Neural cell (in vitro differentiated cells): ENCODE measurements at regions not wholly inside any gene's neighbourhood (a gene's known extent, or its start where the extent isn't known, plus 50 kb on each side); places are given as distances from the start of the nearest gene placed in this dataset.

Experiments used
- H2AFZ ChIP-seq: fragments of 200-600, 300-800 bp; sonication (generic), shearing (Covaris generic); 2 replicates; pipeline ENCODE4 v1.6.0; 2014; ENCODE audit warnings: low read depth, mild to moderate bottlenecking, antibody characterized with exemption, low read length, moderate library complexity
- H3F3A ChIP-seq: fragments of 200-600 bp; shearing (Covaris generic); 2 replicates; pipeline ENCODE4 v1.6.1; 2016; ENCODE audit warnings: mild to moderate bottlenecking, moderate library complexity, mixed read lengths, antibody characterized with exemption, low read length; ENCODE audit not compliant: insufficient read depth, poor library complexity, severe bottlenecking
- H3K27ac ChIP-seq: fragments of 200-600, 300-800 bp; sonication (generic), shearing (Covaris generic); 2 replicates; pipeline ENCODE4 v1.5.1; 2014; ENCODE audit warnings: mild to moderate bottlenecking, low read length, moderate library complexity
- H3K27me3 ChIP-seq: fragments of 300-800, 200-600 bp; sonication (generic), shearing (Covaris generic); 2 replicates; pipeline ENCODE4 v1.6.0; 2014; ENCODE audit warnings: mild to moderate bottlenecking, low read depth, low read length, moderate library complexity; ENCODE audit not compliant: insufficient read depth
- H3K36me3 ChIP-seq: fragments of 300-800, 200-600 bp; sonication (generic), shearing (Covaris generic); 2 replicates; pipeline ENCODE4 v1.5.1; 2014; ENCODE audit warnings: mild to moderate bottlenecking, antibody characterized with exemption, low read length, moderate library complexity; ENCODE audit not compliant: insufficient read depth
- H3K4me2 ChIP-seq: fragments of 300-800, 200-600 bp; sonication (generic), shearing (Covaris generic); 2 replicates; pipeline ENCODE4 v1.6.0; 2014; ENCODE audit warnings: mild to moderate bottlenecking, low read length
- H3K4me3 ChIP-seq: fragments of 300-800, 200-600 bp; sonication (generic), shearing (Covaris generic); 2 replicates; pipeline ENCODE4 v1.5.1; 2014; ENCODE audit warnings: mild to moderate bottlenecking, low read length, moderate library complexity
- H3K79me2 ChIP-seq: fragments of 200-600 bp; shearing (Covaris generic); replicated peaks from 2 replicates; pipeline ENCODE4 v1.6.0; 2014; ENCODE audit warnings: mild to moderate bottlenecking, low read length, moderate library complexity; ENCODE audit not compliant: insufficient read depth
- H3K9ac ChIP-seq: fragments of 300-800, 200-600 bp; sonication (generic), shearing (Covaris generic); 2 replicates; pipeline ENCODE4 v1.6.1; 2016; ENCODE audit warnings: mild to moderate bottlenecking, low read length, mixed read lengths
- H3K9me2 ChIP-seq: fragments of 200-600 bp; shearing (Covaris generic); 2 replicates; pipeline ENCODE4 v1.6.1; 2016; ENCODE audit warnings: mild to moderate bottlenecking, low read length, mixed read lengths; ENCODE audit not compliant: insufficient read depth
- H3K9me3 ChIP-seq: fragments of 200-600, 300-800 bp; sonication (generic), shearing (Covaris generic); 2 replicates; pipeline ENCODE4 v1.6.1; 2016; ENCODE audit warnings: mild to moderate bottlenecking, mixed run types, low read length, moderate library complexity, mixed read lengths
- H4K20me1 ChIP-seq: fragments of 200-600 bp; shearing (Covaris generic); 2 replicates; pipeline ENCODE4 v1.6.1; 2016; ENCODE audit warnings: mild to moderate bottlenecking, mixed run types; ENCODE audit not compliant: insufficient read depth
- EP300 ChIP-seq: fragments of 450-650 bp; conservative IDR thresholded peaks from 2 replicates; pipeline ENCODE4 v1.6.1; 2014; ENCODE audit warnings: antibody characterized with exemption, mild to moderate bottlenecking, moderate library complexity; ENCODE audit not compliant: poor library complexity, severe bottlenecking
- EZH2 ChIP-seq: fragments of 200-600, 300-800 bp; shearing (Covaris generic), sonication (generic); IDR thresholded peaks from 2 replicates; pipeline ENCODE4 v1.6.1; 2014; ENCODE audit warnings: antibody characterized with exemption, low read length, borderline replicate concordance, mild to moderate bottlenecking; ENCODE audit not compliant: insufficient read depth, poor library complexity, severe bottlenecking
- MXI1 ChIP-seq: fragments of 450-650 bp; conservative IDR thresholded peaks from 2 replicates; pipeline ENCODE4 v1.6.1; 2014; ENCODE audit warnings: antibody characterized with exemption, mild to moderate bottlenecking; ENCODE audit not compliant: poor library complexity, severe bottlenecking
- POLR2AphosphoS5 ChIP-seq: IDR thresholded peaks from 2 replicates; pipeline ENCODE4 v1.6.1; 2012
- RAD21 ChIP-seq: fragments of 450-650 bp; conservative IDR thresholded peaks from 2 replicates; pipeline ENCODE4 v1.6.1; 2014; ENCODE audit warnings: antibody characterized with exemption, mild to moderate bottlenecking, moderate library complexity
- SMC3 ChIP-seq: fragments of 450-650 bp; conservative IDR thresholded peaks from 2 replicates; pipeline ENCODE4 v1.6.1; 2014; ENCODE audit warnings: antibody characterized with exemption, mild to moderate bottlenecking, moderate library complexity; ENCODE audit not compliant: poor library complexity
- TAF1 ChIP-seq: IDR thresholded peaks from 2 replicates; pipeline ENCODE4 v1.6.1; 2012; ENCODE audit warnings: low read depth
- TF ChIP-seq, protein P1 (sequence below): IDR thresholded peaks from 2 replicates; pipeline ENCODE4 v1.6.1; 2012; ENCODE audit warnings: borderline replicate concordance
- TF ChIP-seq, protein P2 (sequence below): fragments of 450-650 bp; IDR thresholded peaks from 2 replicates; pipeline ENCODE4 v1.5.1; 2014; ENCODE audit warnings: antibody characterized with exemption, mild to moderate bottlenecking, moderate library complexity; ENCODE audit not compliant: poor library complexity, severe bottlenecking

DNA sequence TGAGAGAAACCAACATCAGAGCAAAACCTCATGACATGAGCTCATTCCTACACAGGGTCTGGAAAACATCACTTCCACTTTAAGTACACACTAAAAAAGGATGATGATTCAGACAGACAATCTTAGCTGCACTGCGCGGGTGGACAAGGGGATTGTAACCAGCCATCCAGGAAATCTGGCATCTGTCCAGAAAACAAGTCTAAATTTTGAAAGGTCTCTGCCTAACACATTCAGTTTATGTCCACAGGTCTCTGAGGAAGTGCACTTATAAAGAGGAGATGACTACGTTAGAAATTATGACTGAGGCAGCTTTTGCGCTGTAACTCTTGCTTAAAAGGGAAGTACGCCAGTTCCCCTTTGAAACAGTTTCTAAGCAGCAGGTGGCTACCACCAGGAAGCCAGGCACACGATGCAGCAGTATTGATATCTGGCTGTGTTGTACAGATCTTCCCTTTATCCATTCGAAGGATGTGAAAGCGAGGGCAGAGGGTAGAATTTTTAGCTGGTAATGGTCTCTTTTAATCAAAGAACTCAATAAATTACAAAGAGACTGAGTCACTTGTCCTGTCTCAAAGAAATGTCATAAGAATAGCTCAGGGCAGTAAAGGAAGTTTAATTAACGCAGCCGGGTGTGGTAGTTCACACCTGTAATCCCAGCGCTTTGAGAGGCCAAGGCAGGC lies 128.0 kb downstream of the SETD4 start:
- no peak overlapping the region for H3K4me2 ChIP-seq
- TF ChIP-seq TAF1, result no peak
- TF ChIP-seq MXI1, result no peak
- TF ChIP-seq, protein P1, sequence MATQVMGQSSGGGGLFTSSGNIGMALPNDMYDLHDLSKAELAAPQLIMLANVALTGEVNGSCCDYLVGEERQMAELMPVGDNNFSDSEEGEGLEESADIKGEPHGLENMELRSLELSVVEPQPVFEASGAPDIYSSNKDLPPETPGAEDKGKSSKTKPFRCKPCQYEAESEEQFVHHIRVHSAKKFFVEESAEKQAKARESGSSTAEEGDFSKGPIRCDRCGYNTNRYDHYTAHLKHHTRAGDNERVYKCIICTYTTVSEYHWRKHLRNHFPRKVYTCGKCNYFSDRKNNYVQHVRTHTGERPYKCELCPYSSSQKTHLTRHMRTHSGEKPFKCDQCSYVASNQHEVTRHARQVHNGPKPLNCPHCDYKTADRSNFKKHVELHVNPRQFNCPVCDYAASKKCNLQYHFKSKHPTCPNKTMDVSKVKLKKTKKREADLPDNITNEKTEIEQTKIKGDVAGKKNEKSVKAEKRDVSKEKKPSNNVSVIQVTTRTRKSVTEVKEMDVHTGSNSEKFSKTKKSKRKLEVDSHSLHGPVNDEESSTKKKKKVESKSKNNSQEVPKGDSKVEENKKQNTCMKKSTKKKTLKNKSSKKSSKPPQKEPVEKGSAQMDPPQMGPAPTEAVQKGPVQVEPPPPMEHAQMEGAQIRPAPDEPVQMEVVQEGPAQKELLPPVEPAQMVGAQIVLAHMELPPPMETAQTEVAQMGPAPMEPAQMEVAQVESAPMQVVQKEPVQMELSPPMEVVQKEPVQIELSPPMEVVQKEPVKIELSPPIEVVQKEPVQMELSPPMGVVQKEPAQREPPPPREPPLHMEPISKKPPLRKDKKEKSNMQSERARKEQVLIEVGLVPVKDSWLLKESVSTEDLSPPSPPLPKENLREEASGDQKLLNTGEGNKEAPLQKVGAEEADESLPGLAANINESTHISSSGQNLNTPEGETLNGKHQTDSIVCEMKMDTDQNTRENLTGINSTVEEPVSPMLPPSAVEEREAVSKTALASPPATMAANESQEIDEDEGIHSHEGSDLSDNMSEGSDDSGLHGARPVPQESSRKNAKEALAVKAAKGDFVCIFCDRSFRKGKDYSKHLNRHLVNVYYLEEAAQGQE, result no peak
- no peak for TF ChIP-seq POLR2AphosphoS5
- no peak for TF ChIP-seq EZH2
- TF ChIP-seq RAD21, result no peak
- no peak for TF ChIP-seq SMC3
- TF ChIP-seq, protein P2, sequence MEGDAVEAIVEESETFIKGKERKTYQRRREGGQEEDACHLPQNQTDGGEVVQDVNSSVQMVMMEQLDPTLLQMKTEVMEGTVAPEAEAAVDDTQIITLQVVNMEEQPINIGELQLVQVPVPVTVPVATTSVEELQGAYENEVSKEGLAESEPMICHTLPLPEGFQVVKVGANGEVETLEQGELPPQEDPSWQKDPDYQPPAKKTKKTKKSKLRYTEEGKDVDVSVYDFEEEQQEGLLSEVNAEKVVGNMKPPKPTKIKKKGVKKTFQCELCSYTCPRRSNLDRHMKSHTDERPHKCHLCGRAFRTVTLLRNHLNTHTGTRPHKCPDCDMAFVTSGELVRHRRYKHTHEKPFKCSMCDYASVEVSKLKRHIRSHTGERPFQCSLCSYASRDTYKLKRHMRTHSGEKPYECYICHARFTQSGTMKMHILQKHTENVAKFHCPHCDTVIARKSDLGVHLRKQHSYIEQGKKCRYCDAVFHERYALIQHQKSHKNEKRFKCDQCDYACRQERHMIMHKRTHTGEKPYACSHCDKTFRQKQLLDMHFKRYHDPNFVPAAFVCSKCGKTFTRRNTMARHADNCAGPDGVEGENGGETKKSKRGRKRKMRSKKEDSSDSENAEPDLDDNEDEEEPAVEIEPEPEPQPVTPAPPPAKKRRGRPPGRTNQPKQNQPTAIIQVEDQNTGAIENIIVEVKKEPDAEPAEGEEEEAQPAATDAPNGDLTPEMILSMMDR, result no peak
- no peak for TF ChIP-seq EP300

DNA sequence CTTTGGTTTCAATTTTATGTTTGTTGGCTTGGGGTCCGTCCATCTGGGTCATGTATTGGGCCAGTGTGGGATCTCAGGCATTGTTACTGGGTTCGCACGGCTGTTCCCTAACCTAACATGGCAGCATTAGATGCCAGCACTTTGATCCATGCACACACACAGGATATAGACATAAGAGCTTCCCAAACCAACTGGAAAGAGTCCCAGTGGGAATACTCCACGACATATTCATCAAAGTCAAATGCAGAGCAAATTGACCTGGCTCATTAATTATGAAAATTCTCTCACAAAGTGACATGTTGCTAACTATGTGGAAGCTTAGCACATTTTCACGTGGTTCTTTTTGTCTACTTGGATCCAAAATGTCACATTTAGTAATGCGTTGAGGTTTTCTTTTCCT lies 130.4 kb downstream of the SETD4 start:
- Histone ChIP-seq H3F3A (no peaks in the 10 kb centered on the region), H4K20me1 (no peaks in the 10 kb centered on the region), H3K79me2 (no peaks in the 10 kb centered on the region), H3K9me3 (no peaks in the 10 kb centered on the region), H3K27me3 (no peaks in the 10 kb centered on the region), H3K4me2 (no peak overlapping the region), H3K4me3 (no peak overlapping the region), H3K9ac (no peak overlapping the region), H3K36me3 (no peaks in the 10 kb centered on the region), H2AFZ (no peak overlapping the region), H3K27ac (no peak overlapping the region), H3K9me2 (no peaks in the 10 kb centered on the region)
- TF ChIP-seq EP300, result no peak
- TF ChIP-seq TAF1, result no peak
- no peak for TF ChIP-seq RAD21
- no peak for TF ChIP-seq MXI1
- TF ChIP-seq, protein P1, result no peak

More for the DNA sequence above, 128.0 kb downstream of the SETD4 start:
- Histone ChIP-seq H3K36me3 (no peaks in the 10 kb centered on the region), H3K27ac (no peak overlapping the region), H3K79me2 (no peaks in the 10 kb centered on the region), H3K4me3 (no peak overlapping the region), H2AFZ (no peak overlapping the region), H4K20me1 (no peaks in the 10 kb centered on the region), H3K9me2 (no peaks in the 10 kb centered on the region), H3F3A (no peaks in the 10 kb centered on the region), H3K9ac (no peak overlapping the region), H3K9me3 (no peaks in the 10 kb centered on the region), H3K27me3 (no peaks in the 10 kb centered on the region)
